ENCODE measurements at regions not wholly inside any gene's neighbourhood (a gene's known extent, or its start where the extent isn't known, plus 50 kb on each side); places are given as distances from the start of the nearest gene placed in this dataset.

DNA sequence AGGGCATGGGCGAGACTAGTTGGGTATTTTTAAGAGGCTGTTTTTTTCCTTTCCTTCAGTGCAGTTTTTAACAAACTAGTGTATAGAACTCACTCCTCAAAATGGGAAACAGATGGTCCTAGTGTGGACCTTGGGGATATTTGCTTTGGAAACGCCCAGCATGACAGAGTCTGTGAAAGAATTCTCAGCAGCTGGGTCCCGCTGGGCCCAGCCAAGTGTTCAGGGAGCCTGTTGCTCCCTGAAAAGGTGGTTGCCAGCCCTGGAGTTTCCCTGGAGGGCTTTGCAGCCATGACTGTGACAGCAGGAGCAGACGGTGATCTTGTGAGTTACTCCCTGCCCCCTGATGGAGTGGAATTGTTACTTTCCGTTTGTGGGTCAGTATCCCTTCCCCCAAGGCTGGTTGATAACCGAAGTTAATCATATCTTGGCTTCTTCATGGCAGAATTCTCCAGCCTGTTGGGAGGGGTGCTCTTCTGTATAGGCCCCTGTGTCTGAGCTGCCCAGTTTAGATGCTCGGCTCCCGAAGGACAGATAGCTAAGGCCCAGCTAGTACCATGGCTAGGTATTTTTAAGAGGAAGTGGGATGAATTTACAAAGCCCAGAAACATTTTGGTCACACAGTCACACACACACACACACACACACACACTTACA is 278.6 kb upstream of the HABP2 start:
- no peak overlapping the region for H3K4me3 ChIP-seq (replicated peaks; ENCODE audit: low read depth, low read length)
- no peak for TF ChIP-seq CTCF (IDR thresholded peaks at IDR 0.05; ENCODE audit: low read length, missing control alignments)
- no peak for DNase-seq (ENCODE audit: low read depth)

DNA sequence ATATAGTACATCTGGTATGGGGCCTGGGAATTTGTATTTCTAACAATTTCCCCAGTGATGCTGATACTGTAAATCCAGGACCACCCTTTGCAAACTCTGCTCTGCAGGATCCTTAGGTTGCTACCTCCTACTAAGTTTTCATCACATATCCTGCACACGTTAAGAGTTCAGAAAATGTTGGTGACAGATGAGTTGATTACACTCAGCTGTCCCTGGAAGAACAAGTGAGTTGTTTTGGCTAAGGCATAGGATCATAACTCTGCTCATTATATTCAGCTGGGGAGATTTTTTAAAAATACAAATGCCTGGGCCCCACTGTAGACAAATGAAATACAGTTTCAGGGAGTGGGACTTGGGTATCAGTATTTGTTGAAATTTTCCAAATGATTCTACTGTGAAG is 274.6 kb upstream of the HABP2 start:
- H3K4me3 ChIP-seq (replicated peaks; ENCODE audit: low read depth, low read length): no peak overlapping the region
- DNase-seq (ENCODE audit: low read depth): no peak
- no peak for TF ChIP-seq CTCF (IDR thresholded peaks at IDR 0.05; ENCODE audit: low read length, missing control alignments)

GRCh38 chr10:113278664-113279063 is 274.2 kb upstream of the HABP2 start:
- no peak for TF ChIP-seq CTCF (IDR thresholded peaks at IDR 0.05; ENCODE audit: low read length, missing control alignments)
- no peak overlapping the region for H3K4me3 ChIP-seq (replicated peaks; ENCODE audit: low read depth, low read length)
- DNase-seq (ENCODE audit: low read depth): no peak

DNA sequence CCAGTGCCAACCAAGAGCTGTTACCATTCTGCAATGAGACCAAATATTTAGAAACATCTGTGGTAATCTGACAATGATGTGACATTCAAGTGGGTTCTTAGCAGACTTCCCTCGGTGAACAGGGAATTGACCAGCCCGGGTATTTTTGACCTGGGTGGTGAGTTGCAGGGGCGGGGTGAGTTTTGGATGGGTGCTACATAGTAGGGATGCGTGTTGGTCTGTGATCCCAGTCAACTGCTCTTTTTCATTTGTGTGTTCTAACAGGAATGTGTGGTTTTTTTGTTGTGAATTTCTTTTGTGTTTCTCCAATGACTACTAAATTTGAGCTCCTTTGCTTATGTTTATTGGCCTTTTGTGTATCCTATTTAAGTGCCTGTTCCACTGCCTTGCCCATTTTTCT is 273.6 kb upstream of the HABP2 start:
- no peak overlapping the region for H3K4me3 ChIP-seq (replicated peaks; ENCODE audit: low read depth, low read length)
- no peak for DNase-seq (ENCODE audit: low read depth)
- TF ChIP-seq CTCF (IDR thresholded peaks at IDR 0.05; ENCODE audit: low read length, missing control alignments): no peak

DNA sequence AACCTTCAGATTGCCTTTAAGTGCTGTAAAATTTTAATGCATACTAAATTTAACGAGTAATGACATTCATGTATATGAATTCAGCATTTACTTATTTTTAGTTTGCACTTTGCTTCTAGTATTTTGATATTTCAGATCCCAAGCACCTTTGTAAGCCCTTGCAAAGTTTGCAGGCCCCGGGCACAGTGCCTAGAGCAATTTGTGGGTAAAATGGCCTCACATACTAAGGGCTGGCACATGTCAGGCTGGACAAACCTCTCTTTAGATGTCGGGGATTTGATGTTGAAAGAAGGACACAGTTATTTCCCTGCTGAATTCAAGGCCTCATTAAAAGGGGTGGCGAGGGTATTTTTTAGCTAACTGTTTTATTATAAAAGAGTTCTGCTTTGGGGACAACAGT is 270.3 kb upstream of the HABP2 start:
- no peak for DNase-seq (ENCODE audit: low read depth)
- H3K4me3 ChIP-seq (replicated peaks; ENCODE audit: low read depth, low read length): no peak overlapping the region
- TF ChIP-seq CTCF (IDR thresholded peaks at IDR 0.05; ENCODE audit: low read length, missing control alignments): no peak

DNA sequence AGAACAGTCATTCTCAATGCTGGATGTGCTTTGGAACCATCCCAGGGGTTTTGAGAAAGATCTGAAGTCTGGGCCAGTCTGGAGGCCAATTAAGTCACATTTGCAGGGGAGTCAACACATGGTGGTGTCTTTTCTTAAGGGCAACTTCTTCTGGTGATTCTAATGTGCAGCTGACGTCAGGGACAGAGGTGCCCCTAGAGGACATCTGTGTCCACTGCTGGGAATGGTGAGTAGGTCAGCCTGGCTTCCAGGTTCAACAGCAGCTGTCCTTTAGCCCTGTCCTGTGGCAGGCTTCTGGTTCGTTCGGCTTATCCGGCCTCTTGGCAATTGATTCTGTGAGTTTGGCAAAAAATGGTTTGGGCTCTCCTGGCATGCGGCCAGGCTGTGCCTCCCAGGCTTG is 269.7 kb upstream of the HABP2 start:
- no peak for TF ChIP-seq CTCF (IDR thresholded peaks at IDR 0.05; ENCODE audit: low read length, missing control alignments)
- no peak for DNase-seq (ENCODE audit: low read depth)
- no peak overlapping the region for H3K4me3 ChIP-seq (replicated peaks; ENCODE audit: low read depth, low read length)

GRCh38 chr10:113284635-113285034 is 268.2 kb upstream of the HABP2 start:
- no peak for TF ChIP-seq CTCF (IDR thresholded peaks at IDR 0.05; ENCODE audit: low read length, missing control alignments)
- no peak for DNase-seq (ENCODE audit: low read depth)
- no peak overlapping the region for H3K4me3 ChIP-seq (replicated peaks; ENCODE audit: low read depth, low read length)

Measured in fibroblast of pulmonary artery (primary cell).